ENCODE measurements at regions not wholly inside any gene's neighbourhood (a gene's known extent, or its start where the extent isn't known, plus 50 kb on each side); places are given as distances from the start of the nearest gene placed in this dataset.

- H2AFZ ChIP-seq (ENCODE audit: insufficient read depth, low read depth, low read length, poor library complexity, severe bottlenecking) = no peak overlapping the region
- no peaks in the 10 kb centered on the region for H4K20me1 ChIP-seq (ENCODE audit: insufficient read depth, low read length)
- H3K4me1 ChIP-seq (ENCODE audit: control insufficient read depth in 1 of 2, insufficient read depth in 2 of 2, low read length in 2 of 2) = peaks cover 0 to 5% of the 10 kb centered on the region in 2 donors
- Mint-ChIP-seq H3K4me1 (peaks cover 9% of the 10 kb centered on the region), H3K27me3 (ENCODE audit: low read depth in 3 of 3) (peaks cover under 1 to 8% (median 2%) of the 10 kb centered on the region in 3 donors), H3K36me3 (no peaks in the 10 kb centered on the region), H3K27ac (peak overlapping the region in 1 of 7 donors; percentile 28), H3K4me3 (no peak overlapping the region), H3K9me3 (peaks cover 0 to 3% (median 0%) of the 10 kb centered on the region in 7 donors)
- H3K9ac ChIP-seq (ENCODE audit: insufficient read depth, low read length, poor library complexity, severe bottlenecking) = no peak overlapping the region
- H3K9me3 ChIP-seq (replicated peaks in 1 of 2; ENCODE audit: control insufficient read depth in 1 of 2, insufficient read depth in 1 of 2, low read length in 2 of 2) = no peaks in the 10 kb centered on the region
- no peaks in the 10 kb centered on the region for H3K36me3 ChIP-seq (replicated peaks in 1 of 2; ENCODE audit: control insufficient read depth in 1 of 2, insufficient read depth in 2 of 2, low read length in 2 of 2)
- H3K27ac ChIP-seq (ENCODE audit: low read depth in 1 of 2, low read length in 2 of 2) = no peak overlapping the region
- no peak overlapping the region for H3K4me3 ChIP-seq (replicated peaks in 1 of 3; ENCODE audit: low read depth in 2 of 3, low read length in 3 of 3)
- H3K27me3 ChIP-seq (ENCODE audit: control insufficient read depth in 2 of 2, insufficient read depth in 2 of 2, low read length in 2 of 2) = peaks cover 0 to 2% of the 10 kb centered on the region in 2 donors
- no peak for DNase-seq
- no peaks in the 10 kb centered on the region for H3K79me2 ChIP-seq (ENCODE audit: insufficient read depth, low read length)
- no peak overlapping the region for H3K4me2 ChIP-seq (replicated peaks; ENCODE audit: extremely low read depth, low read length, poor library complexity, severe bottlenecking)
- intact Hi-C loops (cut with micrococcal nuclease) = no loop called here
- TF ChIP-seq CTCF (IDR thresholded peaks at IDR 0.05) = no peak
- WGBS (ENCODE audit: insufficient coverage) = 54% methylated on average over 2 of the region's 4 CpGs
These were observed 304.2 kb upstream of the AMIGO2 start for GRCh38 chr12:47383942-47384341.

GRCh38 chr12:47382305-47382704, 302.5 kb upstream of the AMIGO2 start:
- Histone ChIP-seq H3K4me3 (replicated peaks in 1 of 3; ENCODE audit: low read depth in 2 of 3, low read length in 3 of 3) (no peak overlapping the region), H3K79me2 (ENCODE audit: insufficient read depth, low read length) (no peaks in the 10 kb centered on the region), H3K9me3 (replicated peaks in 1 of 2; ENCODE audit: control insufficient read depth in 1 of 2, insufficient read depth in 1 of 2, low read length in 2 of 2) (no peaks in the 10 kb centered on the region), H4K20me1 (ENCODE audit: insufficient read depth, low read length) (no peaks in the 10 kb centered on the region), H3K27me3 (ENCODE audit: control insufficient read depth in 2 of 2, insufficient read depth in 2 of 2, low read length in 2 of 2) (no peaks in the 10 kb centered on the region), H2AFZ (ENCODE audit: insufficient read depth, low read depth, low read length, poor library complexity, severe bottlenecking) (no peak overlapping the region), H3K4me1 (ENCODE audit: control insufficient read depth in 1 of 2, insufficient read depth in 2 of 2, low read length in 2 of 2) (peaks cover 0 to 7% of the 10 kb centered on the region in 2 donors), H3K27ac (ENCODE audit: low read depth in 1 of 2, low read length in 2 of 2) (no peak overlapping the region), H3K9ac (ENCODE audit: insufficient read depth, low read length, poor library complexity, severe bottlenecking) (no peak overlapping the region), H3K36me3 (replicated peaks in 1 of 2; ENCODE audit: control insufficient read depth in 1 of 2, insufficient read depth in 2 of 2, low read length in 2 of 2) (no peaks in the 10 kb centered on the region), H3K4me2 (replicated peaks; ENCODE audit: extremely low read depth, low read length, poor library complexity, severe bottlenecking) (no peak overlapping the region)
- intact Hi-C loops (cut with micrococcal nuclease) = no loop called here
- peaks cover 0 to 6% (median 1%) of the 10 kb centered on the region in 3 donors for H3K27me3 Mint-ChIP-seq (ENCODE audit: low read depth in 3 of 3)
- H3K4me1 Mint-ChIP-seq = peaks cover 12% of the 10 kb centered on the region
- WGBS (ENCODE audit: insufficient coverage) = no CpG with 5 or more reads among the region's 1 CpG
- H3K27ac Mint-ChIP-seq = no peak overlapping the region
- TF ChIP-seq CTCF (IDR thresholded peaks at IDR 0.05) = no peak
- H3K4me3 Mint-ChIP-seq = no peak overlapping the region
- DNase-seq = no peak
- no peaks in the 10 kb centered on the region for H3K36me3 Mint-ChIP-seq
- H3K9me3 Mint-ChIP-seq = peaks cover 0 to 3% (median 0%) of the 10 kb centered on the region in 7 donors

Data from CD14-positive monocyte (primary cell).